Karpas-422 (cell line): ENCODE measurements at regions not wholly inside any gene's neighbourhood (a gene's known extent, or its start where the extent isn't known, plus 50 kb on each side); places are given as distances from the start of the nearest gene placed in this dataset.
"Not testable (repeated sequence)": the region's sequence is repeated elsewhere in the genome, so short reads cannot be mapped to it uniquely, and the experiment has no call there.

Experiments used
- DNase-seq: peaks from one replicate; pipeline ENCODE4 v3.0.0-alpha.2; 2015
- H2AFZ ChIP-seq: fragments of 200-600 bp; sonication (generic); 2 replicates; pipeline ENCODE4 v1.6.1; 2014; ENCODE audit warnings: antibody characterized with exemption, low read length, mixed read lengths
- H3K27ac ChIP-seq: fragments of 200-600 bp; sonication (generic); 2 replicates; pipeline ENCODE4 v1.5.1; 2014; ENCODE audit warnings: mild to moderate bottlenecking, low read length, moderate library complexity
- H3K27me3 ChIP-seq: fragments of 200-600 bp; sonication (generic); 2 replicates; pipeline ENCODE4 v1.6.1; 2014; ENCODE audit warnings: low read length, mixed read lengths
- H3K36me3 ChIP-seq: fragments of 200-600 bp; sonication (generic); 2 replicates; pipeline ENCODE4 v1.6.1; 2014; ENCODE audit warnings: low read length, mixed read lengths; ENCODE audit not compliant: insufficient read depth
- H3K4me1 ChIP-seq: fragments of 200-600 bp; sonication (generic); 2 replicates; pipeline ENCODE4 v1.6.1; 2014; ENCODE audit warnings: mild to moderate bottlenecking, low read length, mixed read lengths
- H3K4me2 ChIP-seq: fragments of 200-600 bp; sonication (generic); 2 replicates; pipeline ENCODE4 v1.6.1; 2014; ENCODE audit warnings: low read length, low read depth, mild to moderate bottlenecking; ENCODE audit not compliant: poor library complexity, severe bottlenecking
- H3K4me3 ChIP-seq: fragments of 200-600 bp; sonication (generic); 2 replicates; pipeline ENCODE4 v1.5.1; 2014; ENCODE audit warnings: mild to moderate bottlenecking, antibody characterized with exemption, low read length, mixed read lengths
- H3K79me2 ChIP-seq: fragments of 200-600 bp; sonication (generic); 2 replicates; pipeline ENCODE4 v1.6.1; 2014; ENCODE audit warnings: mild to moderate bottlenecking, low read length, mixed read lengths
- H3K9ac ChIP-seq: fragments of 200-600 bp; sonication (generic); 2 replicates; pipeline ENCODE4 v1.6.0; 2014; ENCODE audit warnings: low read length
- H3K9me2 ChIP-seq: fragments of 200-600 bp; sonication (generic), shearing (Covaris generic); replicated peaks from 2 replicates; pipeline ENCODE4 v1.6.0; 2014; ENCODE audit warnings: mild to moderate bottlenecking, low read length, moderate library complexity; ENCODE audit not compliant: insufficient read depth
- H3K9me3 ChIP-seq: fragments of 300-700, 200-600 bp; sonication (generic); 2 replicates; pipeline ENCODE4 v1.6.1; 2014; ENCODE audit warnings: low read length, mixed read lengths
- H4K20me1 ChIP-seq: fragments of 200-600 bp; sonication (generic); 2 replicates; pipeline ENCODE4 v1.6.1; 2014; ENCODE audit warnings: mild to moderate bottlenecking, antibody characterized with exemption, low read length, low read depth; ENCODE audit not compliant: insufficient read depth

- Histone ChIP-seq H3K27ac (no peak overlapping the region), H3K9me2 (no peaks in the 10 kb centered on the region), H3K79me2 (no peaks in the 10 kb centered on the region), H3K27me3 (no peaks in the 10 kb centered on the region), H4K20me1 (no peaks in the 10 kb centered on the region), H3K4me1 (no peaks in the 10 kb centered on the region), H3K36me3 (no peaks in the 10 kb centered on the region), H3K9me3 (no peaks in the 10 kb centered on the region), H2AFZ (no peak overlapping the region), H3K4me2 (no peak overlapping the region), H3K9ac (no peak overlapping the region), H3K4me3 (no peak overlapping the region)
- DNase-seq = no peak
Observed at GRCh38 chr3:104234442-104235194, 1132.1 kb upstream of the ALCAM start.

GRCh38 chr3:104244680-104245220 lies 1122.0 kb upstream of the ALCAM start:
- Histone ChIP-seq H3K9me2 (no peaks in the 10 kb centered on the region), H2AFZ (no peak overlapping the region), H3K9ac (no peak overlapping the region), H3K27ac (no peak overlapping the region), H3K4me2 (no peak overlapping the region), H3K9me3 (no peaks in the 10 kb centered on the region), H4K20me1 (no peaks in the 10 kb centered on the region), H3K27me3 (no peaks in the 10 kb centered on the region), H3K36me3 (no peaks in the 10 kb centered on the region), H3K4me1 (no peaks in the 10 kb centered on the region), H3K79me2 (no peaks in the 10 kb centered on the region), H3K4me3 (no peak overlapping the region)
- no peak for DNase-seq

GRCh38 chr3:104245261-104245660 lies 1121.4 kb upstream of the ALCAM start:
- no peaks in the 10 kb centered on the region for H3K4me1 ChIP-seq
- H3K79me2 ChIP-seq = no peaks in the 10 kb centered on the region
- H3K27me3 ChIP-seq = no peaks in the 10 kb centered on the region
- H3K27ac ChIP-seq = no peak overlapping the region
- H2AFZ ChIP-seq = no peak overlapping the region
- no peaks in the 10 kb centered on the region for H3K9me3 ChIP-seq
- H4K20me1 ChIP-seq = no peaks in the 10 kb centered on the region
- no peak for DNase-seq
- H3K36me3 ChIP-seq = no peaks in the 10 kb centered on the region
- H3K9ac ChIP-seq = no peak overlapping the region
- H3K4me2 ChIP-seq = no peak overlapping the region
- no peaks in the 10 kb centered on the region for H3K9me2 ChIP-seq
- H3K4me3 ChIP-seq = no peak overlapping the region

- no peak for DNase-seq
- no peaks in the 10 kb centered on the region for H3K4me1 ChIP-seq
- H3K9me3 ChIP-seq = no peaks in the 10 kb centered on the region
- no peaks in the 10 kb centered on the region for H3K79me2 ChIP-seq
- H3K4me2 ChIP-seq = no peak overlapping the region
- no peak overlapping the region for H2AFZ ChIP-seq
- no peak overlapping the region for H3K4me3 ChIP-seq
- no peaks in the 10 kb centered on the region for H3K27me3 ChIP-seq
- H3K9me2 ChIP-seq = no peaks in the 10 kb centered on the region
- H3K36me3 ChIP-seq = no peaks in the 10 kb centered on the region
- H3K27ac ChIP-seq = no peak overlapping the region
- H4K20me1 ChIP-seq = no peaks in the 10 kb centered on the region
- H3K9ac ChIP-seq = no peak overlapping the region
Observed at GRCh38 chr3:104245981-104246380, 1120.7 kb upstream of the ALCAM start.

- no peak for DNase-seq
- H3K9me2 ChIP-seq = no peaks in the 10 kb centered on the region
- no peak overlapping the region for H3K4me2 ChIP-seq
- no peaks in the 10 kb centered on the region for H3K9me3 ChIP-seq
- H3K27ac ChIP-seq = no peak overlapping the region
- no peaks in the 10 kb centered on the region for H3K79me2 ChIP-seq
- no peaks in the 10 kb centered on the region for H4K20me1 ChIP-seq
- no peaks in the 10 kb centered on the region for H3K36me3 ChIP-seq
- H3K4me3 ChIP-seq = no peak overlapping the region
- no peaks in the 10 kb centered on the region for H3K4me1 ChIP-seq
- no peak overlapping the region for H2AFZ ChIP-seq
- H3K27me3 ChIP-seq = no peaks in the 10 kb centered on the region
- H3K9ac ChIP-seq = no peak overlapping the region
Observed at GRCh38 chr3:104257486-104257885, 1109.2 kb upstream of the ALCAM start.

- no peaks in the 10 kb centered on the region for H3K9me3 ChIP-seq
- no peaks in the 10 kb centered on the region for H4K20me1 ChIP-seq
- no peak overlapping the region for H3K9ac ChIP-seq
- no peak overlapping the region for H3K4me2 ChIP-seq
- H2AFZ ChIP-seq = no peak overlapping the region
- H3K27ac ChIP-seq = no peak overlapping the region
- no peak for DNase-seq
- H3K4me1 ChIP-seq = no peaks in the 10 kb centered on the region
- H3K27me3 ChIP-seq = no peaks in the 10 kb centered on the region
- H3K4me3 ChIP-seq = no peak overlapping the region
- H3K9me2 ChIP-seq = no peaks in the 10 kb centered on the region
- H3K36me3 ChIP-seq = no peaks in the 10 kb centered on the region
- H3K79me2 ChIP-seq = no peaks in the 10 kb centered on the region
Observed at GRCh38 chr3:104263477-104263876, 1103.2 kb upstream of the ALCAM start.

- not testable (repeated sequence) for H2AFZ ChIP-seq, H3K4me1 ChIP-seq, H3K4me3 ChIP-seq, H3K79me2 ChIP-seq, H3K9me3 ChIP-seq, H3K27me3 ChIP-seq, H3K9ac ChIP-seq, H3K9me2 ChIP-seq, H4K20me1 ChIP-seq, H3K4me2 ChIP-seq, H3K27ac ChIP-seq, H3K36me3 ChIP-seq, DNase-seq
Observed at GRCh38 chr3:104266219-104266618, 1100.5 kb upstream of the ALCAM start.

- Histone ChIP-seq H4K20me1 (no peaks in the 10 kb centered on the region), H3K9me3 (peaks cover 5% of the 10 kb centered on the region; the same call in 1 of the 2 replicates), H3K79me2 (no peaks in the 10 kb centered on the region), H3K4me3 (no peak overlapping the region), H3K27ac (no peak overlapping the region), H3K27me3 (no peaks in the 10 kb centered on the region), H3K4me1 (no peaks in the 10 kb centered on the region), H3K9ac (no peak overlapping the region), H2AFZ (no peak overlapping the region), H3K4me2 (no peak overlapping the region), H3K36me3 (no peaks in the 10 kb centered on the region), H3K9me2 (no peaks in the 10 kb centered on the region)
- no peak for DNase-seq
Observed at GRCh38 chr3:104269771-104270170, 1096.9 kb upstream of the ALCAM start.
